C4-2B (cell line): ENCODE measurements at regions not wholly inside any gene's neighbourhood (a gene's known extent, or its start where the extent isn't known, plus 50 kb on each side); places are given as distances from the start of the nearest gene placed in this dataset.
"Not testable (repeated sequence)": the region's sequence is repeated elsewhere in the genome, so short reads cannot be mapped to it uniquely, and the experiment has no call there.

ENCODE experiments used
- H3K27ac ChIP-seq: fragments of 450-650 bp; 2 replicates; pipeline ENCODE4 v1.5.1; 2017
- CTCF ChIP-seq: fragments of 450-650 bp; conservative IDR thresholded peaks from 2 replicates; pipeline ENCODE4 v1.5.1; 2017; ENCODE audit warnings: mild to moderate bottlenecking
- ZFX ChIP-seq: fragments of 450-650 bp; IDR thresholded peaks from 2 replicates; pipeline ENCODE4 v1.6.1; 2017

GRCh38 chr3:152149832-152150231, 118.9 kb upstream of the MBNL1 start:
- TF ChIP-seq CTCF (no peak), ZFX (no peak)
- H3K27ac ChIP-seq: no peak overlapping the region

GRCh38 chr3:152151216-152151876, 117.4 kb upstream of the MBNL1 start:
- H3K27ac ChIP-seq: no peak overlapping the region
- TF ChIP-seq CTCF: no peak
- TF ChIP-seq ZFX: no peak

- not testable (repeated sequence) for H3K27ac ChIP-seq
Observed at GRCh38 chr3:152151877-152152765, 116.6 kb upstream of the MBNL1 start.

GRCh38 chr3:152153115-152153514, 115.6 kb upstream of the MBNL1 start:
- not testable (repeated sequence) for H3K27ac ChIP-seq

DNA sequence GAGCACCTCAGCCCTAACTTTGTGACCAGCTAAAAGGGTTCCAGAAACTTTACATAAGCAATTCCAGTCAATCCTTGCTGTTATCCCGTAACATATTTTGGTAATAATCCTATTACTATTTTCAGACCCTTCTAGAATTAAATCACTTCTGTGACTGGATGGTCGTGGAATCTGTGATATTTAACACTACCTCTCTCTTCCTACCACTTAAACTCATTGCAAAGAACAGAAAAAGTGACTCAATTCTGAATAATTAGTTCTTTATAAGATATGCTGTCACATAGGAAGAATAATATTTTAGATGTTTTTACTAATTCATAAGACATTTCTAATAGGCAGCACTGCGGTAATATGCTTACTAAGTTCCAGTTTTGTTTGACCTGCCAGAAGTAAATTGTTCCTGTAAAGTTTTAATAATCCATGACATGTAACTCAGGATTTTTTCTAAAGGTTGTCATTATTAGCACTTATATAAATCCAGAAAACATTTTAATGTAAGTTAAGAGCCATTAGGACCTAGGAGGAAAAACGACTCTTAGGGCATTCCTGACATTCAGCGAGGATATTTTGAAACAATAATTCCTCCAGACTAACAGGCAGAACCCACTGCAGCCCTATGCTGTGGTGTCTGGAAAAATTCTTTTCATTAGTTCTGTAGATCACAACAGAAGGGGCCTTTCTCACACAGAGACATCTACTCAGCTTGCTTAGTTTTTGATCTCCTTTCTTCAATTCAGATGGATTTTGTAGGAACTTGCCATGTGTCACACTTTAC, 113.3 kb upstream of the MBNL1 start:
- H3K27ac ChIP-seq: no peak overlapping the region
- no peak for TF ChIP-seq ZFX
- TF ChIP-seq CTCF: no peak

DNA sequence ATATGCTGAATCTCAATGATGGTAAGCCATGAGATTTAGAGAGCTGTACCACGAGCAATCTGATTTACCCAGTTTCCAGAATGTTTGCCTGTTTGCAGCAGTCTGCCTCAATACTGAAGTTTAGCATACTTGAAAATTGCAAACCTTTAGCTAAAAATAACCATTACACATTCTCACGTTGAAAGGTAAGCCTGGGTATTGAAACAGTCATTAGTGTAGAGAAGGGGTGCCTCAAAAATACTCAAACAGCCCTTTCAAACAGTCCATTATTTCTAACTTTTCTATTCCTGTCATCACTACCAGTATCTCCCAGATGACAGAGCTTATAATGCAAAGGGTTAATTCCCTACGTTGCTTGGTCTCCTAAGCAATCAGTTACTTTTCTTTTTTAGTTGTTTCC, 111.8 kb upstream of the MBNL1 start:
- H3K27ac ChIP-seq: no peak overlapping the region
- TF ChIP-seq CTCF (no peak), ZFX (no peak)

DNA sequence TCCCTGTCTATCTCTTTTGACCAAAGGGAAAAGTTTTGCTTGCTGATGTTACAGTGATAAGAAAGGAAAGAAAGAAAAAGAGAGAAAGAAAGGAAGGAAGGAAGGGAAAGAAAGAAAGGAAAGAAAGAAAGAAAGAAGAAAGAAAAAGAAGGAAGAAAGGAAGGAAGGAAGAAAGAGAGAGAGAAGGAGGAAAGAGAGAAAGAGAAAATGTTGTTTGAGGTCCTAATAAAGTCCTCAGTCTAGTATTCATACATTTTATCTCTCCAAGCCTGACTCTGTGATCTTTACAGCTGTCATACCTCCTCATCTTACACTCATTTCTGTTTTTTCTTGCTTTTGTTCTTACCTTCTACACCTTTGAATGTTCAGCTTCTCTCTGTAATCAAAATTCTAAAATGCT, 111.4 kb upstream of the MBNL1 start:
- TF ChIP-seq ZFX (no peak), CTCF (no peak)
- H3K27ac ChIP-seq: no peak overlapping the region

DNA sequence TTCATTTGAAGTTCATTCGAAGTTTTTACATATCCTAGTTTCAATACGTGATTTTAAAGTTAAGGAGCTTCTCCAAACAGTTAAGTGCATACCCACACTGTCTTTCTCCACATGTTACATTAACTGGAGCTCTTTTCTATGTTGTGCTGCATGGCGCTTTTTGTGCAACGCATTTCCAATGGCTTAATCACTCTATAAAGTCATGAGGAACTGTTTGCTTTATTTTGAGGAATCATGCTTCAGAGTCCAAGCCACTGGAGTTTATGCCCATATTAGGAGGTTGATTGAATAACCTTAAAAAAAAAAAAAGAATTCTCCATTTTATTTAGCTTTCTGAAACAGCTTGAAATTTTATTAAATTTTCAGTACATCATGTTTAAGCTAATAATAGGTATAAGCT, 109.4 kb upstream of the MBNL1 start:
- no peak for TF ChIP-seq CTCF
- TF ChIP-seq ZFX: no peak
- H3K27ac ChIP-seq: no peak overlapping the region
